ENCODE measurements at regions not wholly inside any gene's neighbourhood (a gene's known extent, or its start where the extent isn't known, plus 50 kb on each side); places are given as distances from the start of the nearest gene placed in this dataset.

- no CpG with 5 or more reads among the region's 3 CpGs for WGBS (ENCODE audit: insufficient coverage, insufficient read length)
- no peak for DNase-seq (ENCODE audit: low read depth, low spot score)
- Histone ChIP-seq H3K27me3 (ENCODE audit: control insufficient read depth, insufficient read depth, low read length) (no peaks in the 10 kb centered on the region), H3K36me3 (ENCODE audit: control insufficient read depth, insufficient read depth, low read length) (no peaks in the 10 kb centered on the region), H3K4me3 (ENCODE audit: low read length) (no peak overlapping the region), H3K9me3 (ENCODE audit: control insufficient read depth, insufficient read depth, low read length) (no peaks in the 10 kb centered on the region), H3K27ac (ENCODE audit: low read length) (no peak overlapping the region), H3K4me1 (ENCODE audit: control insufficient read depth, insufficient read depth, low read length) (no peaks in the 10 kb centered on the region)
These were observed 173.2 kb upstream of the SOX4 start for GRCh38 chr6:21420146-21420878.

- Histone ChIP-seq H3K4me1 (ENCODE audit: control insufficient read depth, insufficient read depth, low read length) (no peaks in the 10 kb centered on the region), H3K4me3 (ENCODE audit: low read length) (no peak overlapping the region), H3K27ac (ENCODE audit: low read length) (no peak overlapping the region), H3K9me3 (ENCODE audit: control insufficient read depth, insufficient read depth, low read length) (no peaks in the 10 kb centered on the region), H3K36me3 (ENCODE audit: control insufficient read depth, insufficient read depth, low read length) (no peaks in the 10 kb centered on the region), H3K27me3 (ENCODE audit: control insufficient read depth, insufficient read depth, low read length) (no peaks in the 10 kb centered on the region)
- no CpG with 5 or more reads among the region's 6 CpGs for WGBS (ENCODE audit: insufficient coverage, insufficient read length)
- no peak for DNase-seq (ENCODE audit: low read depth, low spot score)
These were observed 172.6 kb upstream of the SOX4 start for GRCh38 chr6:21420926-21421325.

- peaks cover 1% of the 10 kb centered on the region; the same call in 1 of the 2 replicates for H3K27me3 ChIP-seq (ENCODE audit: control insufficient read depth, insufficient read depth, low read length)
These were observed 170.3 kb upstream of the SOX4 start for GRCh38 chr6:21423106-21423854.

GRCh38 chr6:21426841-21427490, 166.6 kb upstream of the SOX4 start:
- Histone ChIP-seq H3K4me1 (ENCODE audit: control insufficient read depth, insufficient read depth, low read length) (0 out of 2 replicates have a peak, but pooled peaks cover 1% of the 10 kb centered on the region), H3K27me3 (ENCODE audit: control insufficient read depth, insufficient read depth, low read length) (peaks cover 1% of the 10 kb centered on the region; the same call in 1 of the 2 replicates), H3K27ac (ENCODE audit: low read length) (no peak overlapping the region), H3K4me3 (ENCODE audit: low read length) (no peak overlapping the region), H3K36me3 (ENCODE audit: control insufficient read depth, insufficient read depth, low read length) (no peaks in the 10 kb centered on the region), H3K9me3 (ENCODE audit: control insufficient read depth, insufficient read depth, low read length) (peaks cover 2% of the 10 kb centered on the region; the same call in 1 of the 2 replicates)
- WGBS (ENCODE audit: insufficient coverage, insufficient read length) = no CpG with 5 or more reads among the region's 8 CpGs
- DNase-seq (ENCODE audit: low read depth, low spot score) = no peak

More at GRCh38 chr6:21423106-21423854, 170.3 kb upstream of the SOX4 start:
- H3K27ac ChIP-seq (ENCODE audit: low read length) = no peak overlapping the region
- WGBS (ENCODE audit: insufficient coverage, insufficient read length) = no CpG with 5 or more reads among the region's 21 CpGs
- 0 out of 2 replicates have a peak, but pooled peaks cover 1% of the 10 kb centered on the region for H3K4me1 ChIP-seq (ENCODE audit: control insufficient read depth, insufficient read depth, low read length)
- H3K9me3 ChIP-seq (ENCODE audit: control insufficient read depth, insufficient read depth, low read length) = peaks cover 2% of the 10 kb centered on the region; the same call in 1 of the 2 replicates
- DNase-seq (ENCODE audit: low read depth, low spot score) = no peak
- no peak overlapping the region for H3K4me3 ChIP-seq (ENCODE audit: low read length)
- no peaks in the 10 kb centered on the region for H3K36me3 ChIP-seq (ENCODE audit: control insufficient read depth, insufficient read depth, low read length)

- Histone ChIP-seq H3K9me3 (ENCODE audit: control insufficient read depth, insufficient read depth, low read length) (peaks cover 2% of the 10 kb centered on the region; the same call in 1 of the 2 replicates), H3K4me1 (ENCODE audit: control insufficient read depth, insufficient read depth, low read length) (0 out of 2 replicates have a peak, but pooled peaks cover 1% of the 10 kb centered on the region), H3K27me3 (ENCODE audit: control insufficient read depth, insufficient read depth, low read length) (peaks cover 1% of the 10 kb centered on the region; the same call in 1 of the 2 replicates), H3K27ac (ENCODE audit: low read length) (no peak overlapping the region), H3K4me3 (ENCODE audit: low read length) (no peak overlapping the region), H3K36me3 (ENCODE audit: control insufficient read depth, insufficient read depth, low read length) (no peaks in the 10 kb centered on the region)
- DNase-seq (ENCODE audit: low read depth, low spot score) = no peak
- WGBS (ENCODE audit: insufficient coverage, insufficient read length) = no CpG with 5 or more reads among the region's 2 CpGs
These were observed 164.3 kb upstream of the SOX4 start for GRCh38 chr6:21429291-21429690.

GRCh38 chr6:21431526-21431925, 162.0 kb upstream of the SOX4 start:
- H3K27me3 ChIP-seq (ENCODE audit: control insufficient read depth, insufficient read depth, low read length) = peaks cover 1% of the 10 kb centered on the region; the same call in 1 of the 2 replicates
- H3K4me1 ChIP-seq (ENCODE audit: control insufficient read depth, insufficient read depth, low read length) = 0 out of 2 replicates have a peak, but pooled peaks cover 1% of the 10 kb centered on the region
- peaks cover 2% of the 10 kb centered on the region; the same call in 1 of the 2 replicates for H3K9me3 ChIP-seq (ENCODE audit: control insufficient read depth, insufficient read depth, low read length)
- H3K36me3 ChIP-seq (ENCODE audit: control insufficient read depth, insufficient read depth, low read length) = no peaks in the 10 kb centered on the region
- H3K27ac ChIP-seq (ENCODE audit: low read length) = no peak overlapping the region
- DNase-seq (ENCODE audit: low read depth, low spot score) = no peak
- no CpG with 5 or more reads among the region's 4 CpGs for WGBS (ENCODE audit: insufficient coverage, insufficient read length)
- no peak overlapping the region for H3K4me3 ChIP-seq (ENCODE audit: low read length)

GRCh38 chr6:21436625-21437024, 156.9 kb upstream of the SOX4 start:
- Histone ChIP-seq H3K9me3 (ENCODE audit: control insufficient read depth, insufficient read depth, low read length) (no peaks in the 10 kb centered on the region), H3K27me3 (ENCODE audit: control insufficient read depth, insufficient read depth, low read length) (no peaks in the 10 kb centered on the region), H3K4me3 (ENCODE audit: low read length) (no peak overlapping the region), H3K27ac (ENCODE audit: low read length) (no peak overlapping the region), H3K4me1 (ENCODE audit: control insufficient read depth, insufficient read depth, low read length) (no peaks in the 10 kb centered on the region), H3K36me3 (ENCODE audit: control insufficient read depth, insufficient read depth, low read length) (no peaks in the 10 kb centered on the region)
- WGBS (ENCODE audit: insufficient coverage, insufficient read length) = no CpG with 5 or more reads among the region's 1 CpG
- no peak for DNase-seq (ENCODE audit: low read depth, low spot score)

GRCh38 chr6:21437581-21437980, 156.0 kb upstream of the SOX4 start:
- H3K4me1 ChIP-seq (ENCODE audit: control insufficient read depth, insufficient read depth, low read length) = no peaks in the 10 kb centered on the region
- no peaks in the 10 kb centered on the region for H3K9me3 ChIP-seq (ENCODE audit: control insufficient read depth, insufficient read depth, low read length)
- H3K4me3 ChIP-seq (ENCODE audit: low read length) = no peak overlapping the region
- DNase-seq (ENCODE audit: low read depth, low spot score) = no peak
- WGBS (ENCODE audit: insufficient coverage, insufficient read length) = no CpG with 5 or more reads among the region's 2 CpGs
- H3K36me3 ChIP-seq (ENCODE audit: control insufficient read depth, insufficient read depth, low read length) = no peaks in the 10 kb centered on the region
- H3K27me3 ChIP-seq (ENCODE audit: control insufficient read depth, insufficient read depth, low read length) = no peaks in the 10 kb centered on the region
- H3K27ac ChIP-seq (ENCODE audit: low read length) = no peak overlapping the region

- Histone ChIP-seq H3K27me3 (ENCODE audit: control insufficient read depth, insufficient read depth, low read length) (no peaks in the 10 kb centered on the region), H3K4me1 (ENCODE audit: control insufficient read depth, insufficient read depth, low read length) (no peaks in the 10 kb centered on the region), H3K27ac (ENCODE audit: low read length) (no peak overlapping the region), H3K9me3 (ENCODE audit: control insufficient read depth, insufficient read depth, low read length) (no peaks in the 10 kb centered on the region), H3K36me3 (ENCODE audit: control insufficient read depth, insufficient read depth, low read length) (no peaks in the 10 kb centered on the region), H3K4me3 (ENCODE audit: low read length) (no peak overlapping the region)
- DNase-seq (ENCODE audit: low read depth, low spot score) = no peak
- no CpG with 5 or more reads among the region's 10 CpGs for WGBS (ENCODE audit: insufficient coverage, insufficient read length)
These were observed 155.1 kb upstream of the SOX4 start for GRCh38 chr6:21438237-21438985.

GRCh38 chr6:21438986-21439352, 154.6 kb upstream of the SOX4 start:
- no CpG with 5 or more reads among the region's 2 CpGs for WGBS (ENCODE audit: insufficient coverage, insufficient read length)
- Histone ChIP-seq H3K27ac (ENCODE audit: low read length) (no peak overlapping the region), H3K4me3 (ENCODE audit: low read length) (no peak overlapping the region), H3K36me3 (ENCODE audit: control insufficient read depth, insufficient read depth, low read length) (no peaks in the 10 kb centered on the region), H3K27me3 (ENCODE audit: control insufficient read depth, insufficient read depth, low read length) (no peaks in the 10 kb centered on the region), H3K4me1 (ENCODE audit: control insufficient read depth, insufficient read depth, low read length) (no peaks in the 10 kb centered on the region), H3K9me3 (ENCODE audit: control insufficient read depth, insufficient read depth, low read length) (no peaks in the 10 kb centered on the region)
- DNase-seq (ENCODE audit: low read depth, low spot score) = no peak

Measured in iPS DF 6.9 (cell line).